HG02642 (cell line): ENCODE measurements at regions not wholly inside any gene's neighbourhood (a gene's known extent, or its start where the extent isn't known, plus 50 kb on each side); places are given as distances from the start of the nearest gene placed in this dataset.
"Not testable (repeated sequence)": the region's sequence is repeated elsewhere in the genome, so short reads cannot be mapped to it uniquely, and the experiment has no call there.

Source experiments
- ATAC-seq: cut with Tn5 transposase; IDR thresholded peaks from one replicate; pipeline ENCODE4 v1.9.1; 2021; ENCODE audit warnings: mild to moderate bottlenecking; ENCODE audit not compliant: unreplicated experiment, poor library complexity

- ATAC-seq, result no peak
Measured at GRCh38 chr18:30727849-30728248, 314.7 kb downstream of the DSC3 start.

- no peak for ATAC-seq
Measured at GRCh38 chr18:30713299-30713698, 329.2 kb downstream of the DSC3 start.

GRCh38 chr18:30712383-30712782 lies 330.2 kb downstream of the DSC3 start:
- peak; percentile 81 for ATAC-seq

GRCh38 chr18:30709595-30709994 lies 332.9 kb downstream of the DSC3 start:
- no peak for ATAC-seq

- ATAC-seq, result no peak
Measured at GRCh38 chr18:30705943-30706342, 336.6 kb downstream of the DSC3 start.

GRCh38 chr18:30698571-30698970 lies 344.0 kb downstream of the DSC3 start:
- no peak for ATAC-seq

- ATAC-seq, result no peak
Measured at GRCh38 chr18:30696201-30696600, 346.3 kb downstream of the DSC3 start.

GRCh38 chr18:30694773-30695172 lies 347.8 kb downstream of the DSC3 start:
- no peak for ATAC-seq

- no peak for ATAC-seq
Measured at GRCh38 chr18:30689216-30689615, 353.3 kb downstream of the DSC3 start.

GRCh38 chr18:30687501-30687900 lies 355.0 kb downstream of the DSC3 start:
- ATAC-seq, result no peak

- no peak for ATAC-seq
Measured at GRCh38 chr18:30684825-30685481, 357.6 kb downstream of the DSC3 start.

GRCh38 chr18:30683836-30684235 lies 358.7 kb downstream of the DSC3 start:
- ATAC-seq, result no peak

- no peak for ATAC-seq
Measured at GRCh38 chr18:30682672-30683071, 359.9 kb downstream of the DSC3 start.

- ATAC-seq, result no peak
Measured at GRCh38 chr18:30679285-30679930, 363.1 kb downstream of the DSC3 start.

- not testable (repeated sequence) for ATAC-seq
Measured at GRCh38 chr18:30677813-30678212, 364.7 kb downstream of the DSC3 start.

GRCh38 chr18:30676053-30676480 lies 366.5 kb downstream of the DSC3 start:
- no peak for ATAC-seq

- no peak for ATAC-seq
Measured at GRCh38 chr18:30675493-30675892, 367.0 kb downstream of the DSC3 start.

- ATAC-seq, result no peak
Measured at GRCh38 chr18:30675072-30675471, 367.5 kb downstream of the DSC3 start.

- ATAC-seq, result no peak
Measured at GRCh38 chr18:30674596-30674995, 367.9 kb downstream of the DSC3 start.

GRCh38 chr18:30672439-30672838 lies 370.1 kb downstream of the DSC3 start:
- ATAC-seq, result not testable (repeated sequence)

GRCh38 chr18:30658306-30658705 lies 384.2 kb downstream of the DSC3 start:
- no peak for ATAC-seq

GRCh38 chr18:30652387-30652786 lies 390.2 kb downstream of the DSC3 start:
- ATAC-seq, result no peak
